ENCODE measurements at regions not wholly inside any gene's neighbourhood (a gene's known extent, or its start where the extent isn't known, plus 50 kb on each side); places are given as distances from the start of the nearest gene placed in this dataset.

- no peak for TF ChIP-seq CTCF (IDR thresholded peaks at IDR 0.05; ENCODE audit: low read depth, low read length, poor library complexity, severe bottlenecking)
- TF ChIP-seq EZH2phosphoT487 (IDR thresholded peaks at IDR 0.05; ENCODE audit: borderline replicate concordance, low read length), result no peak
Observed at GRCh38 chr2:154507186-154507585, 191.3 kb upstream of the KCNJ3 start.
